UCSD-AML1 (cell line): ENCODE measurements at regions not wholly inside any gene's neighbourhood (a gene's known extent, or its start where the extent isn't known, plus 50 kb on each side); places are given as distances from the start of the nearest gene placed in this dataset.

Experiments
- DNase-seq: peaks from one replicate; lab custom pipeline; 2025; ENCODE audit not compliant: unreplicated experiment; lab: John Stamatoyannopoulos, UW

DNA sequence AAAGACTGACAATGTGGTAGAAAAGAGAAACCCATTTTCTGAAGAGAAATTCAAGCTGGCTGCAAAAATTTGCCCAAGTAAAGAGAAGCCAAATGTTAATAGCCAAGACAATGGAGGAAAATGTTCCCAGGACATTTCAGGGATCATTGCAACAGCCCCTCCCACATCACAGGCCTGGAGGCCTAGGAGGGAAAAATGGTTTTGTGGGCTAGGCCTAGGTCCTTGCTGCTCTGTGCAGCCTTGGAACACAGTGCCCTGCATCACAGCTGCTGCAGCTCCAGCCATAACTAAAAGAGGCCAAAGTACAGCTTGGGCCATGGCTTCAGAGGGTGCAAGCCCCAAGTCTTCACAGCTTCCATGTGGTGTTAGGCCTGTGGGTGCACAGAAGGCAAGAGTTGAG, 332.4 kb upstream of the LRIG3 start:
- DNase-seq, result no peak

GRCh38 chr12:59250766-59251165, 330.5 kb upstream of the LRIG3 start:
- no peak for DNase-seq

GRCh38 chr12:59240048-59240447, 319.7 kb upstream of the LRIG3 start:
- DNase-seq, result no peak

DNA sequence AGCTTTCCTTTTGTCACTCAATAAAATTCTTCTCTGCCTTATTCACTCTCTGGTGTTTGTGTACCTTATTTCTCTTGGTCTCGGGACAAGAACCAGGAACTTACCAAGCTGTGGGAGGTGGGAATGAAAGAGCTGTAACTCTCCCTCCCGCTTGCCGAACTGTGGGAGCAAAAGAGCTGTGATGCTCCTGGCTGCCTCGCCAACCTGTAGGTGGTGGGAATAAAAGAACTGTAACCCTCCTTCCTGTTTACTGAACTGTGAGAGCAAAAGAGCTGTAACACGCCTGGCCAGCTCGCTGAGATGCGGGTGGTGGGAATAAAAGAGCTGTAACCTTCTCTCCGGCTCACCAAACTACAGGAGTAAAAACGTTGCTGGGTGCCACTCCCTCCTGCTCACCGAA, 314.1 kb upstream of the LRIG3 start:
- DNase-seq, result no peak

- DNase-seq, result no peak
These were observed 310.0 kb upstream of the LRIG3 start for GRCh38 chr12:59230334-59230733.

- DNase-seq, result no peak
These were observed 298.8 kb upstream of the LRIG3 start for GRCh38 chr12:59219148-59219547.

- no peak for DNase-seq
These were observed 276.7 kb upstream of the LRIG3 start for GRCh38 chr12:59196989-59197388.

DNA sequence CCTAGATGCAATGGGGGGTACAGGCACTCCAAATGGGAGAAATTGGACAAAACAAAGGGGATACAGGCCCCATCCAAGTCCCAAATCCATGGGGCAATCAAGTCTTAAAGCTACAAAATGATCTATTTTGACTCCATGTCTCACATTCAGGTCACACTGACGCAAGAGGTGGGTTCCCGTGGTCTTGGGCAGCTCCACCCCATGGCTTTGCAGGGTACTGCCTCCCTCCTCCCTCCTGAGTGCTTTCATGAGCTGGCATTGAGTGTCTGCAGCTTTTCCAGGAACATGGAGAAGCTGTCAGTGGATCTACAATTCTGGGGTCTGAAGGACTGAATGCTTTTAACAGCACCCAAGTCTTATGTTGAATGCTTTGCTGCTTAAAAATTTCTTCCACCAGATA, 274.5 kb upstream of the LRIG3 start:
- no peak for DNase-seq

- no peak for DNase-seq
These were observed 273.3 kb upstream of the LRIG3 start for GRCh38 chr12:59193476-59194050.

DNA sequence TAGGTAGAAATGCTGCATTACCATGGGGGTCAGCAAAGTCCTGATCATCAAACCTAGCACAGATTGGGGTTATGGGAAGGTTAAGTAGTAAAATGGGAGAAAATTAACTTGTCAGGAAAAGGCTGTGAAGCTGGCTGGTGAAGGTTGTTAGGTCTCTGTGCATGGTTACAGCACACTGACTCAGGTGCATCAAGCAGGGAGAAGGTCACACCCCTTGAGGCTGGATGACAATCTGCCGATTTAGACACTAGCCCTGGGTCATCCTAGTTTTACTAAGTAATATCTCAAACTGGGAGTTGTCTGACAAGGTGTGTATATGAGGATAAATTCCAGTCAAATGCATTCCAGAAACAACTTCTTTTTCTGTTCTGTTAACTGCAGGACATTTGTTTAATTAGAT, 271.1 kb upstream of the LRIG3 start:
- DNase-seq, result no peak

DNA sequence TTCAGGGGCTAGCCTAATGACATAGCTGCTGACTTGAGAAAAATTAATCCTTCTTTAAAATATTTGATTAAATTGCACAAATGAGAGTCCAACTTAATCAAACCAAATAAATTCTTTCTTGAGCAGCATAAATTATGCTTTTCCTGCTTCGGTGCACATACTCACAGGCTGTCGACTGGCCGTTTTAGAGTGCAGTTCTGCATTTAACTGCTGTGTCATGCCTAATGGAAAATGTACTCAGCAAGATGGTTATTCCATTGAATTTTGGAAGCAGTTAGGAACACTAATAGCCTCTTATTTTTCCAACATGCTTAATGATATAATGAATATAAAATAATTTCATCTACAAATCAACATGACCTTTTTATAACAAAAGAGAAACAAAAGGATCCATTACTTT, 266.1 kb upstream of the LRIG3 start:
- DNase-seq, result no peak

- DNase-seq, result no peak
These were observed 265.0 kb upstream of the LRIG3 start for GRCh38 chr12:59185295-59185694.

- DNase-seq, result no peak
These were observed 262.6 kb upstream of the LRIG3 start for GRCh38 chr12:59182658-59183455.

- no peak for DNase-seq
These were observed 261.9 kb upstream of the LRIG3 start for GRCh38 chr12:59182191-59182590.

- no peak for DNase-seq
These were observed 261.0 kb upstream of the LRIG3 start for GRCh38 chr12:59181196-59181777.

- no peak for DNase-seq
These were observed 258.9 kb upstream of the LRIG3 start for GRCh38 chr12:59179231-59179630.

DNA sequence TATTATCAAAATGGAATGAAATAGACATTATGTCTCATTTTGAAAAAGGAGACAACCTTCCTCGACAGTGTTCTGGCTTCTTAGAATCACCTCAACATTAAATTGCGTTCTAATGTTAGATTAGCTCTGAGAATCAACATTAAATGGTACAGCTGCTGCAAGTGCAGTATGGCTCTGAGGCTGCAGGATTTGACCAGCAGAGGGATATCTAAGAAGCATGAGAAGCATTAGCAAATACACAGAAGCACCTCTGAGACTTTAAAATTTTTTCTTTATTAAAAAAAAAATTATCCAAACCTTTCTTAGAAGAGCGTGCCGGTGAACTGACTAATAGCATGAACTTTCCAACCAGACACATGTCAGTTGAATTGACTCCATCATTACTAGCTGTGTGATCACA, 253.4 kb upstream of the LRIG3 start:
- DNase-seq, result no peak

- DNase-seq, result no peak
These were observed 248.3 kb upstream of the LRIG3 start for GRCh38 chr12:59168647-59169046.

DNA sequence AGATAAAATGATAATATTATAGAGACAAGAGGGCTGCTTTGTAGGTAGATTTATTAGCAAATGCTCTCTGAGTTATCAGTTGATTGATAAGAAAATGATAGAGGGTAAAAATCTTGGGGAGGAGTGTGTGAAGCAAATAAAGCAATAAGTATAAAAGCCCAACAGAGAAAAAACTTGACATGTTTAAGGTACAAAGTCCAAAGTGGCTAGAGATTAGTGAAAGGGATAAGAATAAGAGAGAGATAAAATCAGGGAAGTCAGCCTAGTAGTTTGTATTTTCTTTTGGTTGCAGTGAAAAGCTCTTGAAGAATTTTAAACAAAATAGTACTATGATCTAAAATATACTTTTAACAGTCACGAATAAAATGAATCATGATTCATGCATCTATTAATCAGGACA, 246.2 kb upstream of the LRIG3 start:
- DNase-seq, result no peak

GRCh38 chr12:59164991-59165718, 244.9 kb upstream of the LRIG3 start:
- no peak for DNase-seq

DNA sequence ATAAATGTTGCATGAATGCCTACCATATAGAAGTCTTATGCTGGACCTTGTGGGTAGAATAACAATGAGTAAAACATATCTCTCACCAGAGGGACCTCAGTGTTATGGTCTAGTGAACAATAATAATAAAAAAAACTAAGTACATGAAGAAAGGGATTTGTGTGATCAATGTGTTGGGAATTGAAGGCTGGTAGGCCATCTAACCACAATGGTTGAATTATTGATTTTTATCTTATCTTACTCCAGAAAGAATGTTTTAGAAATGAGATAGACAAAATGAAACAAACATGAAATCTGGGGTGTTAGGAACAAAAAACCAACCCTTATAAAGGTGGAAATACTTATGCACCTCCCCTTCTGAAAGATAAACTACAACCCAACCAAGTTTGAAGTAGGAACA, 243.9 kb upstream of the LRIG3 start:
- no peak for DNase-seq

DNA sequence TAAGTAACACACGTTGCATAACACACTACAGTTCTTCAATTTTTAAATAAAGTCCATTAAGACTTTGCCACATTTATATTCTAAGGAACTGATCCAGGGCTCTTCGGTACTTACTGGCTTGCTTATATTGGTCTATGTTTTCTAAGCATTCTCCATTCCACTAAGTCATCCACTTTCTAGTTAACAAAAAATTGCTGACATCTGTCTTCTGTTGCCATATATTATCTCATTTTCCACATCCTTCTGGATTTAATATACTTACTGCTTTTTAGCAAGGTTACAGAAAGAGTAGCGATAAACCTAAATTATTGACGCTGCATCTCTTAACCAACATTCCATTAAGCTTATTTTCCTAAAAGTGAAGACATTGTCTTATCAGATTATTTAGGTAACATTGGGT, 238.4 kb upstream of the LRIG3 start:
- DNase-seq, result no peak
